ENCODE measurements at regions not wholly inside any gene's neighbourhood (a gene's known extent, or its start where the extent isn't known, plus 50 kb on each side); places are given as distances from the start of the nearest gene placed in this dataset.

DNA sequence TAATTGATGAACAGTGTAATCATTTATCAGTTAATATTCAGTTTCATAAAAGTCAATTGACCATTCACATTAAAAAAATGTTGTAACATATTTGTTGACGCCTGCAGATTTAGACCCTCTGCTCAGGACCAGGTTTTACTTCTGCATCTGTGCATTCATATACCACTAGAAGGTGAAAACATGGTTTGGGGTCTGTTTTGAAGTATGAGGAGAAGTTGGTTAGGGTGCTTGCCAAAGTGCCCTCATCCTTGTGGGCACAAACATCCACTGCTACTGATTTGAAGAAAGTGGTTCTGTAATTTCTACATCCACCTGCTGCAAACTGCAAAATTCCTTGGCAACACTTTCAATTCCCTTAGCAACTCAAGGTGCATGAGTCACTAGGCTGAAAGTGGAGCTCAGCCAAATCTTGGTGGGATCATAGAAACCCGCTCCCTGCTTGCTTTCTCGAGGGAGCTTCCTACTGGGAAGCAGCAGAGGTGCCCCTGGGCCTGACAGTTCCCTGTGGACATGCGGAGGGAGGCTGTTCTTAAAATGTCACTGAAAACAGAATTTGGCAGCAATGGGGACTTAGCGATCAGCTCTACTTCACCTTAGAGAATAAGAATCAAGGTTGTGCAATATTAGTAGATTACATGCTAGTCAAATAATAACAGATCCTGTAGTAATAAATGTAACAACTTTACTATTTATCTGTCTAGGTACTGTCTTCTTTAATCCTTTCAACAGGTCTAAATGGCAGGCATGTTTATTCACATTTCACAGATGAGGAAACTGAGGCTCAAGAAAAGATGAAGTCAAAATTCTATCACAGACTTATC is 301.0 kb upstream of the TBL1XR1 start:
- TF ChIP-seq CTCF (IDR thresholded peaks at IDR 0.05): no peak
- TF ChIP-seq POLR2A (IDR thresholded peaks at IDR 0.05): no peak
